ENCODE measurements at regions not wholly inside any gene's neighbourhood (a gene's known extent, or its start where the extent isn't known, plus 50 kb on each side); places are given as distances from the start of the nearest gene placed in this dataset.

DNA sequence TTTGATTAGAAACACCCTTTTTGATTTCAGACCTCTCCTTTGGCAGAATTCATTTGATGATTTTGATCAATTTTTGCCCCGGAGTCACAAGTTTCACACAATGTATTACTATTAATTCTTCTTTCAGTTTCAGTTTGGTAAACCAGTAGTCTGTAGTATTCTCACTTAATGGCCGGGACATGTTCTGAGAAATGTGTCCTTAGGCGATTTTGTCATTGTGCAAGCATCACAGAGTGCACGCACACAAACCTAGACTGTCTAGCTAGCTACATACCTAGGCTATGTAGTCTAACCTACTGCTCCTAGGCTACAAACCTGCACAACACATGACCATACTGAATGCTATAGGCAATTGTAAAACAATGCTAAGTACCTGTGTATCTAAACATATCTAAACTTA is 662.5 kb downstream of the IRX1 start:
- Histone ChIP-seq H3K9me3 (replicated peaks; ENCODE audit: control insufficient read depth, insufficient read depth, low read length) (peaks cover 3% of the 10 kb centered on the region), H3K79me2 (ENCODE audit: control insufficient read depth, insufficient read depth, low read length) (no peaks in the 10 kb centered on the region), H2AFZ (ENCODE audit: low read depth, low read length) (no peak overlapping the region), H3K36me3 (ENCODE audit: control insufficient read depth in 2 of 2, extremely low read depth in 1 of 2, insufficient read depth in 2 of 2, low read length in 2 of 2) (no peaks in the 10 kb centered on the region), H3K27ac (ENCODE audit: insufficient read depth, low read depth, low read length) (no peak overlapping the region), H3K4me3 (replicated peaks in 1 of 3; ENCODE audit: insufficient read depth in 1 of 3, low read depth in 1 of 3, low read length in 3 of 3) (no peak overlapping the region), H3K4me2 (ENCODE audit: insufficient read depth, low read length) (no peak overlapping the region), H3K4me1 (ENCODE audit: control insufficient read depth, extremely low read depth, insufficient read depth, low read length) (no peaks in the 10 kb centered on the region), H4K20me1 (replicated peaks; ENCODE audit: control insufficient read depth, extremely low read depth, insufficient read depth, low read length) (no peaks in the 10 kb centered on the region), H3K27me3 (ENCODE audit: control insufficient read depth in 2 of 2, insufficient read depth in 2 of 2, low read length in 2 of 2) (no peaks in the 10 kb centered on the region), H3K9ac (replicated peaks; ENCODE audit: extremely low read depth, insufficient read depth, low read length) (no peak overlapping the region), H3K9me1 (replicated peaks; ENCODE audit: control insufficient read depth, extremely low read depth, insufficient read depth, low read length) (no peaks in the 10 kb centered on the region)
- no TSS peak for BruUV-seq (replicated peaks)
- dilution Hi-C loops (cut with MboI; ENCODE audit: extremely low pct_ligation_motif_present, low sequenced_read_pairs) (no loop called here), intact Hi-C loops (cut with micrococcal nuclease) (no loop called here)
- no peak for DNase-seq (ENCODE audit: low read depth, low spot score)
- ChIA-PET CTCF (no interaction called here), POLR2A (no interaction called here)
- no peak for TF ChIP-seq POLR2A (IDR thresholded peaks at IDR 0.05; ENCODE audit: low read depth, low read length)
- TF ChIP-seq POLR2AphosphoS5 (IDR thresholded peaks at IDR 0.05; ENCODE audit: insufficient read depth, low read depth, low read length) = no peak
- TF ChIP-seq FOS (IDR thresholded peaks at IDR 0.05; ENCODE audit: borderline replicate concordance, insufficient read depth, low read length) = no peak
- no peak for TF ChIP-seq JUN (IDR thresholded peaks at IDR 0.05; ENCODE audit: borderline replicate concordance, insufficient read depth, insufficient read length, low read depth)
- no peak for TF ChIP-seq GATA2 (IDR thresholded peaks at IDR 0.05; ENCODE audit: insufficient read depth, insufficient read length, low read depth, low read length)
- TF ChIP-seq MYC (IDR thresholded peaks at IDR 0.05; ENCODE audit: low read depth, low read length) = no peak
- TF ChIP-seq, protein P1, sequence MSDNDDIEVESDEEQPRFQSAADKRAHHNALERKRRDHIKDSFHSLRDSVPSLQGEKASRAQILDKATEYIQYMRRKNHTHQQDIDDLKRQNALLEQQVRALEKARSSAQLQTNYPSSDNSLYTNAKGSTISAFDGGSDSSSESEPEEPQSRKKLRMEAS (IDR thresholded peaks at IDR 0.05; ENCODE audit: insufficient read depth, insufficient read length) = no peak
- TF ChIP-seq EZH2 (IDR thresholded peaks at IDR 0.05; ENCODE audit: borderline replicate concordance, low read depth, low read length, severe bottlenecking) = no peak
- TF ChIP-seq, protein P2, sequence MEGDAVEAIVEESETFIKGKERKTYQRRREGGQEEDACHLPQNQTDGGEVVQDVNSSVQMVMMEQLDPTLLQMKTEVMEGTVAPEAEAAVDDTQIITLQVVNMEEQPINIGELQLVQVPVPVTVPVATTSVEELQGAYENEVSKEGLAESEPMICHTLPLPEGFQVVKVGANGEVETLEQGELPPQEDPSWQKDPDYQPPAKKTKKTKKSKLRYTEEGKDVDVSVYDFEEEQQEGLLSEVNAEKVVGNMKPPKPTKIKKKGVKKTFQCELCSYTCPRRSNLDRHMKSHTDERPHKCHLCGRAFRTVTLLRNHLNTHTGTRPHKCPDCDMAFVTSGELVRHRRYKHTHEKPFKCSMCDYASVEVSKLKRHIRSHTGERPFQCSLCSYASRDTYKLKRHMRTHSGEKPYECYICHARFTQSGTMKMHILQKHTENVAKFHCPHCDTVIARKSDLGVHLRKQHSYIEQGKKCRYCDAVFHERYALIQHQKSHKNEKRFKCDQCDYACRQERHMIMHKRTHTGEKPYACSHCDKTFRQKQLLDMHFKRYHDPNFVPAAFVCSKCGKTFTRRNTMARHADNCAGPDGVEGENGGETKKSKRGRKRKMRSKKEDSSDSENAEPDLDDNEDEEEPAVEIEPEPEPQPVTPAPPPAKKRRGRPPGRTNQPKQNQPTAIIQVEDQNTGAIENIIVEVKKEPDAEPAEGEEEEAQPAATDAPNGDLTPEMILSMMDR (IDR thresholded peaks at IDR 0.05; ENCODE audit: extremely low read depth in 1 of 2, insufficient read depth in 1 of 2, low read depth in 1 of 2, low read length in 2 of 2) = no peak
- FAIRE-seq = no peak
